Esophagus mucosa (tissue), 1 donor: ENCODE measurements at regions not wholly inside any gene's neighbourhood (a gene's known extent, or its start where the extent isn't known, plus 50 kb on each side); places are given as distances from the start of the nearest gene placed in this dataset.

ENCODE experiments used
- ATAC-seq: fragments of 200-7000 bp; cut with Tn5 transposase; one replicate; pipeline ENCODE4 v1.9.1; 2020
- donor health status: DM: yes; HTN: yes; CAD: no.

DNA sequence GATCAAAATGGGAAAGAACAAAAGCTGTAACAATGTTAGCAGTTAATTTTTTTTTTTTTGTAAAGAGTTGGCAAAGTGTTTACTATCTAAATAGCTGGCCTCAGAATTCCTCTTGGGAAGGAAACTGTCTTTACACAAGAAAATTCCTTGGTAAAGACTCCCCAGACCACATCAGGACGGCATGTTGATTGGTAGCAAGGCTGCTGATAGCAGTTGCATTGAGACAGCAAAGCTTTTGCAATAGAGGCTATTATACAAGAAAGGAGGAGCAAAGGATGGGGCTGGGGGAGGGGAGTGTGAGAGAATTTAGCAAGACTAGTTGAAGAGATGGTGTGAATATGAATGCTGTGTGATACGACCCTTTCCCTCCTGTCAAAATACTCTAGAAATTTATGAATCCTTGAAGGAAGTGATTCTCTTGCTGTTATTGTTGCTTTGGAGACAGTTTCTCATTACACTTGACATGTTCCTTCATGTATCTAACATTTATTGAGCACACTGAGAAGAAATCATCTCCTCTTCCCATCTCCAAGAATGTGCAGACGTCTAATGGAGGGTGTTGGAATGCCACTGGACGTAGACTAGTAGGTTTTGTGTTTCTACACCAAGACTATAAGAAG lies 355.6 kb downstream of the SIPA1L2 start:
- no peak for ATAC-seq

GRCh38 chr1:232273011-232273410 lies 356.9 kb downstream of the SIPA1L2 start:
- ATAC-seq, result no peak

GRCh38 chr1:232271991-232272589 lies 357.8 kb downstream of the SIPA1L2 start:
- ATAC-seq, result no peak

DNA sequence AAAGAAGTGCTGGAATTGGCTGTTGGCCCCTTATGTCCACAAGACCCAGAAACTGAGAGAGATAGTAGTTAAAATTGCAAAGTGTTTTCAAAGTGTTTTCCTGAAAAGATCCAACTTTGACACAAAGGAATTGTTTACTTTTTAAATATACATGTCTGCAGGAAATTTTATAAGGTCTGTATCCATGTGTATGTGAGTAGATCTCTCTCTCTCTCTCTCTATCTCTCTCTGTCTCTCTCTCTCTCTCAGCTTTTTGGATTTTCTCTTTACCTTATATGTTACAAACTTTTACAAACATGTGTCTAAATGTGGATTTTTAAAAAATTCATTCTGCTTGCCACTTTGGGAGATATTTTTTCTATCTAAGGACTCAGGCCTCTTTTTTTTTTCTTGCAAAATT lies 358.6 kb downstream of the SIPA1L2 start:
- no peak for ATAC-seq

GRCh38 chr1:232269988-232270387 lies 359.9 kb downstream of the SIPA1L2 start:
- no peak for ATAC-seq

- no peak for ATAC-seq
Measured at GRCh38 chr1:232267837-232268598, 361.9 kb downstream of the SIPA1L2 start.

GRCh38 chr1:232267092-232267836 lies 362.7 kb downstream of the SIPA1L2 start:
- peak; percentile 58 for ATAC-seq

- ATAC-seq, result no peak
Measured at GRCh38 chr1:232263452-232263851, 366.5 kb downstream of the SIPA1L2 start.

DNA sequence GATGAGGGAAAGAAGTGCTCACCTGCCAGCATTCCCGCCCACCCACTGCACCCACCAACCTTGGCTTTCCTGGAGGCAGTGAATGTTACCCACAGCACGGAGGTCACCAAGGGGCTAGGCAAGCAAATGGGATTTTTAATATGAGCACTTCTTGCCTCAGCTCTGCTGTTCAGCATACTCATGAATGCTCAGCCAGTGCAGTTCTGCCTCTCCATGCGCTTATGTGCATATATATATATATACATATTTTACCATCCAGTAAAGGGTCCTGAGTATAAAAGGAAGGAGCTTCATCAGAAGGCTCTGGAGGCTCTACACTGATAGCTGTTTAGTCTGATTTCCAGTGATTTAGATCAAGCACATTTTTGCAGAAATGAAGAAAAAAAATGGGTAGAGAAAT lies 366.9 kb downstream of the SIPA1L2 start:
- ATAC-seq, result no peak

DNA sequence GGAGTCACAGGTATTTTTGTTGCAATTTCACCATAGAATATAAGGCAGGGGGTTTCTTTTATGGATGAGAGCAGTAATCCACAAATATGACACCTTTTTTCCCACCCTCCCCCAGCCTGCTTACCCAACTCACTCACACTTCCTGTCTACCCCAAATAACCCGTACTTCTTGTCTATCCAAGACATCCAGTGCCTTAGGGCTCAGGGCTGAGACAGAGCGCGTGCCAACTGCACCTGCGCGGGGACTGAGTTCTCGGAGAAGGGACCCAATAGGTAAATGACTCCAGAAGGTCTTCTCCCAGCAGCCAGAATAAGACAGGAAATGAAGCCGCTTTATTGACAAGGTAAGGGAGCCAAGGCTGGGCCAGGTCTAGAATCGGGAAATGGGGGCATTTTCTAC lies 369.1 kb downstream of the SIPA1L2 start:
- ATAC-seq, result peak; percentile 91

- no peak for ATAC-seq
Measured at GRCh38 chr1:232260045-232260444, 369.9 kb downstream of the SIPA1L2 start.

DNA sequence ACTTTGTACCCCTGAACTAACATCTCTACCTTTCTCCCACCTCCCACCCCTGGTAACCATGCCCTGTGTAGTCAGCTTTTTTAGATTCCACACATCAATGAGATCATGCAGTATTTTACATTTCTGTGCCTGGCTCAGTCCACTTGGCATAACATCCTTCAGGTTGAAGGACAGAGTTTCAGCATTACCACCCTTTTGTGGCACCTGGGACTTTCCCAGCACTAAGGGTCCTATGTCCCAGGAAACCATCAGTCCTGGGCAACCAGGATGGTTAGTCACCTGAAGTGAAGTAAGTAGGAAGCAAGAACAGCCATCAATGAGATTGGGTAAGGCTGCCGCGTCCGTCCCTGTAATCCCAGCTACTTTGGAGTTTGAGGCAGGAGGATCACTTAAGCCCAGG lies 370.6 kb downstream of the SIPA1L2 start:
- ATAC-seq, result no peak

DNA sequence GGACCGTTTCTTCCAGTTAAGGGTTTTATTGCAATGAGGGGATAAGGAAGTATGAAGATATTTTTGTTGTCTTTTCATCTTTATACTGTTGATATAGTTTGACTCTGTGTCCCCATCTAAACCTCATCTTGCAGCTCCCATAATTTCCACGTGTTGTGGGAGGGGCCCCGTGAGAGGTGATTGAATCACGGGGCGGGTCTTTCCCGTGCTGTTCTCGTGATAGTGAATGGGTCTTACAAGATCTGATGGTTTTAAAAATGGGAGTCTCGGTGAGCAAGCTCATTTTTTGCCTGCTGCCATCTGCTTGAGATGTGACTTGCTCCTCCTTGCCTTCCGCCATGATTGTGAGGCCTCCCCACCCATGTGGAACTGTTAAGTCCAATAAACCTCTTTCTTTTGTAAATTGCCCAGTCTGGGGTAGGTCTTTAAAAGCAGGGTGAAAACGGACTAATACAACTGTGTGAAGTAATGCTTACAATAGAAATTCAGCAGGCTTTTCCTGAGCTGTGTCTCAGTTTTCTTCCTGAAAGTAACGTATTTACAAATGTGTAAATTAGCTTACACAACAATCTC lies 377.3 kb downstream of the SIPA1L2 start:
- no peak for ATAC-seq

DNA sequence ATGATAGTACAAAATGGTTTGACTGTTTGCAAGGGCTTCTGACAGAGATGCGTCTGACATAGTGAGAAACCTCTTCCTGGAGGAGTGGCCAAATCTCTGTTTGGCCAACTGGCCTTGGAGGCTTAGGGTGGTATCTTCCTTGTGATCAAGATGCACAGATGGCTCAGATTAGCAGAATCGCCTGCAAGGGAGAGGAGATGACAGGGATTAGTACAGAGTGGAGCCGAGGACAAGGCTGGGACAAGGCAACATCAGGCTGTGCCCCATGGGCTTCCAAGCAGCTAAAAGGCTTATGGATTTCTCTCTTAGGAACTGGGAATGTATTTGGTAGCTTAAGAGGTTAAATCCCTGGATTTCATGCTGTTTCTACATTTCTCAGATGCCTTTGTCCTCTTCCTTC lies 379.1 kb downstream of the SIPA1L2 start:
- ATAC-seq, result no peak

GRCh38 chr1:232249861-232250777 lies 379.8 kb downstream of the SIPA1L2 start:
- peak; percentile 90 for ATAC-seq

DNA sequence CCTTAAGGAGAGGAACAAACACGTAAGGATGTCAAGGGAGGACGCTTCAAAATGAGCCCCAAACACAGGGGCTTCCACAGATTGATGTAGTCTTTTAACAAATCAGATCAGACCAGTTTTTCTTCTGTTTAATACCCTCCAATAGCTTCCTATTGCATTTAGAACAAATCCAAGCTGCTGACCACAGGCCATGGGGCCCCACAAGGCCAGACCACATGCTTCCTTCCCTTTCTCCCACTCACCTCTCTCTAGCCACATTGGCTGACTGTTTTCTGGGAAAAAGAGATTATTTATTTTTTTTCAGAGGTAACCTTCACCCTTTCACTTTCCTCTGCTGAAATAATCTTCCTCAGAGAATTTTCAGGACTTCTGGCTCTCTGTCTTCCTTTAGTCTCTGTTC lies 380.6 kb downstream of the SIPA1L2 start:
- no peak for ATAC-seq

DNA sequence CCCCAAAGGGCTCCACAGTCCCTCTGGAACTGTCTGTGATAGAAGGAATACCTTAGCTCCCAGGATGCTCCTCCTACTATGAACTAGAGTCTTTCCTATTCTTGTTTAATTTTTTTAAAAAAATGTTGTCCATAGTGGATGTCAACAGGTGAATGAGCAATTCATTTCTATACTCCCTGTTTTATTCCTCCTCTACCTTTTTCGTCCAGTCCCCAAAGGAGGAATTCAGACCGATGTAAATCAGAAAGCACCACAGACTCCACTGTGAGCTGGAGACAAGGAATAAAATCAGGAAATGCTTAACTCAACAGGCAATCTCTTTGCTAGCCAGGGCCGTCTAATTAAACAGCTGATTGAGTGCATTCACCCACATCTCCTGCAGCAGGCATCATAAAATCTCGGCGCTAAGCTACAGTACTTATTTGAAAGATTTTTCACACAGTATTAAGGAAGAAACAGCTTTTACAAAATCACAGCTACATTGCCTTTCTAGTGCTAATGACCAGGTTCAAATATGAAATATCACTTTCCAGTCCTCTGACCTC lies 381.6 kb downstream of the SIPA1L2 start:
- ATAC-seq, result no peak

GRCh38 chr1:232247669-232248068 lies 382.3 kb downstream of the SIPA1L2 start:
- no peak for ATAC-seq

- no peak for ATAC-seq
Measured at GRCh38 chr1:232244426-232244825, 385.5 kb downstream of the SIPA1L2 start.

- no peak for ATAC-seq
Measured at GRCh38 chr1:232239998-232240397, 389.9 kb downstream of the SIPA1L2 start.

- no peak for ATAC-seq
Measured at GRCh38 chr1:232239522-232239921, 390.4 kb downstream of the SIPA1L2 start.

- ATAC-seq, result no peak
Measured at GRCh38 chr1:232238009-232238408, 391.9 kb downstream of the SIPA1L2 start.
